H1 (cell line): ENCODE measurements at regions not wholly inside any gene's neighbourhood (a gene's known extent, or its start where the extent isn't known, plus 50 kb on each side); places are given as distances from the start of the nearest gene placed in this dataset.

Source experiments
- EGR1 ChIP-seq: IDR thresholded peaks from 2 replicates; pipeline ENCODE4 v1.6.1; 2011; ENCODE audit warnings: low read depth, low read length, borderline replicate concordance
- ZNF274 ChIP-seq: IDR thresholded peaks from 2 replicates; pipeline ENCODE4 v1.7.0; 2012; ENCODE audit warnings: low read length, borderline replicate concordance; ENCODE audit errors: extremely low read depth
- TF ChIP-seq, protein P1 (sequence below): fragments of 300-600 bp; sonication (generic); IDR thresholded peaks from 2 replicates; pipeline ENCODE4 v1.7.1; 2012; ENCODE audit warnings: low read length, moderate library complexity, mild to moderate bottlenecking, inconsistent platforms; ENCODE audit not compliant: insufficient replicate concordance

- TF ChIP-seq, protein P1, sequence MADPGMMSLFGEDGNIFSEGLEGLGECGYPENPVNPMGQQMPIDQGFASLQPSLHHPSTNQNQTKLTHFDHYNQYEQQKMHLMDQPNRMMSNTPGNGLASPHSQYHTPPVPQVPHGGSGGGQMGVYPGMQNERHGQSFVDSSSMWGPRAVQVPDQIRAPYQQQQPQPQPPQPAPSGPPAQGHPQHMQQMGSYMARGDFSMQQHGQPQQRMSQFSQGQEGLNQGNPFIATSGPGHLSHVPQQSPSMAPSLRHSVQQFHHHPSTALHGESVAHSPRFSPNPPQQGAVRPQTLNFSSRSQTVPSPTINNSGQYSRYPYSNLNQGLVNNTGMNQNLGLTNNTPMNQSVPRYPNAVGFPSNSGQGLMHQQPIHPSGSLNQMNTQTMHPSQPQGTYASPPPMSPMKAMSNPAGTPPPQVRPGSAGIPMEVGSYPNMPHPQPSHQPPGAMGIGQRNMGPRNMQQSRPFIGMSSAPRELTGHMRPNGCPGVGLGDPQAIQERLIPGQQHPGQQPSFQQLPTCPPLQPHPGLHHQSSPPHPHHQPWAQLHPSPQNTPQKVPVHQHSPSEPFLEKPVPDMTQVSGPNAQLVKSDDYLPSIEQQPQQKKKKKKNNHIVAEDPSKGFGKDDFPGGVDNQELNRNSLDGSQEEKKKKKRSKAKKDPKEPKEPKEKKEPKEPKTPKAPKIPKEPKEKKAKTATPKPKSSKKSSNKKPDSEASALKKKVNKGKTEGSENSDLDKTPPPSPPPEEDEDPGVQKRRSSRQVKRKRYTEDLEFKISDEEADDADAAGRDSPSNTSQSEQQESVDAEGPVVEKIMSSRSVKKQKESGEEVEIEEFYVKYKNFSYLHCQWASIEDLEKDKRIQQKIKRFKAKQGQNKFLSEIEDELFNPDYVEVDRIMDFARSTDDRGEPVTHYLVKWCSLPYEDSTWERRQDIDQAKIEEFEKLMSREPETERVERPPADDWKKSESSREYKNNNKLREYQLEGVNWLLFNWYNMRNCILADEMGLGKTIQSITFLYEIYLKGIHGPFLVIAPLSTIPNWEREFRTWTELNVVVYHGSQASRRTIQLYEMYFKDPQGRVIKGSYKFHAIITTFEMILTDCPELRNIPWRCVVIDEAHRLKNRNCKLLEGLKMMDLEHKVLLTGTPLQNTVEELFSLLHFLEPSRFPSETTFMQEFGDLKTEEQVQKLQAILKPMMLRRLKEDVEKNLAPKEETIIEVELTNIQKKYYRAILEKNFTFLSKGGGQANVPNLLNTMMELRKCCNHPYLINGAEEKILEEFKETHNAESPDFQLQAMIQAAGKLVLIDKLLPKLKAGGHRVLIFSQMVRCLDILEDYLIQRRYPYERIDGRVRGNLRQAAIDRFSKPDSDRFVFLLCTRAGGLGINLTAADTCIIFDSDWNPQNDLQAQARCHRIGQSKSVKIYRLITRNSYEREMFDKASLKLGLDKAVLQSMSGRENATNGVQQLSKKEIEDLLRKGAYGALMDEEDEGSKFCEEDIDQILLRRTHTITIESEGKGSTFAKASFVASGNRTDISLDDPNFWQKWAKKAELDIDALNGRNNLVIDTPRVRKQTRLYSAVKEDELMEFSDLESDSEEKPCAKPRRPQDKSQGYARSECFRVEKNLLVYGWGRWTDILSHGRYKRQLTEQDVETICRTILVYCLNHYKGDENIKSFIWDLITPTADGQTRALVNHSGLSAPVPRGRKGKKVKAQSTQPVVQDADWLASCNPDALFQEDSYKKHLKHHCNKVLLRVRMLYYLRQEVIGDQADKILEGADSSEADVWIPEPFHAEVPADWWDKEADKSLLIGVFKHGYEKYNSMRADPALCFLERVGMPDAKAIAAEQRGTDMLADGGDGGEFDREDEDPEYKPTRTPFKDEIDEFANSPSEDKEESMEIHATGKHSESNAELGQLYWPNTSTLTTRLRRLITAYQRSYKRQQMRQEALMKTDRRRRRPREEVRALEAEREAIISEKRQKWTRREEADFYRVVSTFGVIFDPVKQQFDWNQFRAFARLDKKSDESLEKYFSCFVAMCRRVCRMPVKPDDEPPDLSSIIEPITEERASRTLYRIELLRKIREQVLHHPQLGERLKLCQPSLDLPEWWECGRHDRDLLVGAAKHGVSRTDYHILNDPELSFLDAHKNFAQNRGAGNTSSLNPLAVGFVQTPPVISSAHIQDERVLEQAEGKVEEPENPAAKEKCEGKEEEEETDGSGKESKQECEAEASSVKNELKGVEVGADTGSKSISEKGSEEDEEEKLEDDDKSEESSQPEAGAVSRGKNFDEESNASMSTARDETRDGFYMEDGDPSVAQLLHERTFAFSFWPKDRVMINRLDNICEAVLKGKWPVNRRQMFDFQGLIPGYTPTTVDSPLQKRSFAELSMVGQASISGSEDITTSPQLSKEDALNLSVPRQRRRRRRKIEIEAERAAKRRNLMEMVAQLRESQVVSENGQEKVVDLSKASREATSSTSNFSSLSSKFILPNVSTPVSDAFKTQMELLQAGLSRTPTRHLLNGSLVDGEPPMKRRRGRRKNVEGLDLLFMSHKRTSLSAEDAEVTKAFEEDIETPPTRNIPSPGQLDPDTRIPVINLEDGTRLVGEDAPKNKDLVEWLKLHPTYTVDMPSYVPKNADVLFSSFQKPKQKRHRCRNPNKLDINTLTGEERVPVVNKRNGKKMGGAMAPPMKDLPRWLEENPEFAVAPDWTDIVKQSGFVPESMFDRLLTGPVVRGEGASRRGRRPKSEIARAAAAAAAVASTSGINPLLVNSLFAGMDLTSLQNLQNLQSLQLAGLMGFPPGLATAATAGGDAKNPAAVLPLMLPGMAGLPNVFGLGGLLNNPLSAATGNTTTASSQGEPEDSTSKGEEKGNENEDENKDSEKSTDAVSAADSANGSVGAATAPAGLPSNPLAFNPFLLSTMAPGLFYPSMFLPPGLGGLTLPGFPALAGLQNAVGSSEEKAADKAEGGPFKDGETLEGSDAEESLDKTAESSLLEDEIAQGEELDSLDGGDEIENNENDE, result no peak
- TF ChIP-seq EGR1, result no peak
- TF ChIP-seq ZNF274, result no peak
These were observed 167.2 kb downstream of the TRIM29 start (continued) for GRCh38 chr11:119970555-119971304.
